HL-60 (cell line): ENCODE measurements at regions not wholly inside any gene's neighbourhood (a gene's known extent, or its start where the extent isn't known, plus 50 kb on each side); places are given as distances from the start of the nearest gene placed in this dataset.

Source experiments
- CTCF ChIP-seq: IDR thresholded peaks from one replicate; pipeline ENCODE4 v1.5.1; 2011; ENCODE audit warnings: low read length, control low read depth, inconsistent platforms; ENCODE audit not compliant: insufficient read depth
- GABPA ChIP-seq: IDR thresholded peaks from 2 replicates; pipeline ENCODE4 v1.6.1; 2012; ENCODE audit warnings: low read depth

GRCh38 chr7:123343611-123344010, 143.8 kb upstream of the SLC13A1 start:
- TF ChIP-seq GABPA (no peak), CTCF (no peak)
